Mucosa of rectum (tissue), 2 donors: ENCODE measurements at regions not wholly inside any gene's neighbourhood (a gene's known extent, or its start where the extent isn't known, plus 50 kb on each side); places are given as distances from the start of the nearest gene placed in this dataset.

Experiments used
- H3K27ac ChIP-seq, 2 donors: one replicate each; pipeline ENCODE4 v1.7.0; 2013; ENCODE audit warnings: inconsistent platforms in 2 of 2, low read depth in 2 of 2, low read length in 2 of 2
- H3K27me3 ChIP-seq, 2 donors: one replicate each; pipeline ENCODE4 v1.7.0; 2013; ENCODE audit warnings: low read length in 2 of 2; ENCODE audit not compliant: control insufficient read depth in 2 of 2, insufficient read depth in 2 of 2
- H3K36me3 ChIP-seq, 2 donors: one replicate each; pipeline ENCODE4 v1.7.0; 2013; ENCODE audit warnings: low read length in 2 of 2; ENCODE audit not compliant: control insufficient read depth in 2 of 2, insufficient read depth in 2 of 2
- H3K4me1 ChIP-seq, 2 donors: one replicate each; pipeline ENCODE4 v1.7.0; 2013; ENCODE audit warnings: low read length in 2 of 2, mild to moderate bottlenecking in 1 of 2; ENCODE audit not compliant: control insufficient read depth in 2 of 2, insufficient read depth in 2 of 2
- H3K4me3 ChIP-seq, 2 donors: one replicate each; pipeline ENCODE4 v1.7.0; 2013; ENCODE audit warnings: low read length in 2 of 2
- H3K9ac ChIP-seq, 2 donors: one replicate each; pipeline ENCODE4 v1.7.0; 2013; ENCODE audit warnings: low read length in 2 of 2, low read depth in 1 of 2, mild to moderate bottlenecking in 1 of 2
- H3K9me3 ChIP-seq, 2 donors: one replicate each; pipeline ENCODE4 v1.7.0; 2013; ENCODE audit warnings: low read length in 2 of 2; ENCODE audit not compliant: control insufficient read depth in 2 of 2
- donor health status: healthy.
- donor health status: Normal muscosa, but diverticular disease.

- Histone ChIP-seq H3K27me3 (no peaks in the 10 kb centered on the region), H3K4me3 (no peak overlapping the region), H3K27ac (no peak overlapping the region), H3K9ac (no peak overlapping the region), H3K9me3 (no peaks in the 10 kb centered on the region), H3K36me3 (no peaks in the 10 kb centered on the region), H3K4me1 (peaks cover 15 to 31% of the 10 kb centered on the region in 2 donors)
Measured at GRCh38 chr12:92549516-92549915, 153.3 kb upstream of the PLEKHG7 start.

GRCh38 chr12:92547906-92548305 is 154.9 kb upstream of the PLEKHG7 start:
- no peak overlapping the region for H3K9ac ChIP-seq
- H3K4me3 ChIP-seq = no peak overlapping the region
- H3K9me3 ChIP-seq = no peaks in the 10 kb centered on the region
- no peaks in the 10 kb centered on the region for H3K27me3 ChIP-seq
- H3K36me3 ChIP-seq = no peaks in the 10 kb centered on the region
- H3K4me1 ChIP-seq = peaks cover 24 to 44% of the 10 kb centered on the region in 2 donors
- no peak overlapping the region for H3K27ac ChIP-seq

GRCh38 chr12:92547420-92547819 is 155.4 kb upstream of the PLEKHG7 start:
- peak overlapping the region in 1 of 2 donors; percentile 38 for H3K27ac ChIP-seq
- H3K4me1 ChIP-seq = peaks cover 26 to 46% of the 10 kb centered on the region in 2 donors
- no peak overlapping the region for H3K9ac ChIP-seq

GRCh38 chr12:92546635-92547348 is 156.0 kb upstream of the PLEKHG7 start:
- Histone ChIP-seq H3K9me3 (no peaks in the 10 kb centered on the region), H3K36me3 (no peaks in the 10 kb centered on the region), H3K27me3 (no peaks in the 10 kb centered on the region), H3K9ac (no peak overlapping the region), H3K27ac (peak overlapping the region in 1 of 2 donors; percentile 38), H3K4me1 (peaks cover 20 to 44% of the 10 kb centered on the region in 2 donors), H3K4me3 (no peak overlapping the region)

More at GRCh38 chr12:92547420-92547819, 155.4 kb upstream of the PLEKHG7 start:
- Histone ChIP-seq H3K27me3 (no peaks in the 10 kb centered on the region), H3K4me3 (no peak overlapping the region), H3K36me3 (no peaks in the 10 kb centered on the region), H3K9me3 (no peaks in the 10 kb centered on the region)

GRCh38 chr12:92546259-92546634 is 156.5 kb upstream of the PLEKHG7 start:
- Histone ChIP-seq H3K4me3 (no peak overlapping the region), H3K27ac (peak overlapping the region in 1 of 2 donors; percentile 35), H3K9ac (no peak overlapping the region), H3K9me3 (no peaks in the 10 kb centered on the region), H3K27me3 (no peaks in the 10 kb centered on the region), H3K4me1 (peaks cover 17 to 42% of the 10 kb centered on the region in 2 donors), H3K36me3 (no peaks in the 10 kb centered on the region)

- Histone ChIP-seq H3K36me3 (no peaks in the 10 kb centered on the region), H3K4me3 (no peak overlapping the region), H3K9ac (no peak overlapping the region), H3K27me3 (no peaks in the 10 kb centered on the region), H3K9me3 (no peaks in the 10 kb centered on the region), H3K27ac (peak overlapping the region; percentile 70 to 71), H3K4me1 (peaks cover 29 to 46% of the 10 kb centered on the region in 2 donors)
Measured at GRCh38 chr12:92544322-92544721, 158.5 kb upstream of the PLEKHG7 start.

GRCh38 chr12:92543840-92544239 is 158.9 kb upstream of the PLEKHG7 start:
- Histone ChIP-seq H3K36me3 (no peaks in the 10 kb centered on the region), H3K9me3 (no peaks in the 10 kb centered on the region), H3K27ac (peak overlapping the region; percentile 70 to 71), H3K4me3 (peak overlapping the region in 1 of 2 donors; percentile 22), H3K4me1 (peaks cover 29 to 46% of the 10 kb centered on the region in 2 donors), H3K9ac (peak overlapping the region in 1 of 2 donors; percentile 3), H3K27me3 (no peaks in the 10 kb centered on the region)

GRCh38 chr12:92543359-92543758 is 159.4 kb upstream of the PLEKHG7 start:
- Histone ChIP-seq H3K9me3 (no peaks in the 10 kb centered on the region), H3K27me3 (no peaks in the 10 kb centered on the region), H3K27ac (peak overlapping the region; percentile 59 to 71), H3K9ac (peak overlapping the region in 1 of 2 donors; percentile 11), H3K4me1 (peaks cover 29 to 46% of the 10 kb centered on the region in 2 donors), H3K36me3 (no peaks in the 10 kb centered on the region), H3K4me3 (peak overlapping the region in 1 of 2 donors; percentile 22)

- no peak overlapping the region for H3K9ac ChIP-seq
- no peak overlapping the region for H3K4me3 ChIP-seq
- no peaks in the 10 kb centered on the region for H3K36me3 ChIP-seq
- peaks cover 29 to 37% of the 10 kb centered on the region in 2 donors for H3K4me1 ChIP-seq
- H3K27me3 ChIP-seq = no peaks in the 10 kb centered on the region
- H3K27ac ChIP-seq = no peak overlapping the region
- no peaks in the 10 kb centered on the region for H3K9me3 ChIP-seq
Measured at GRCh38 chr12:92541731-92542130, 161.1 kb upstream of the PLEKHG7 start.

- Histone ChIP-seq H3K36me3 (no peaks in the 10 kb centered on the region), H3K9me3 (no peaks in the 10 kb centered on the region), H3K27me3 (no peaks in the 10 kb centered on the region), H3K4me3 (no peak overlapping the region), H3K4me1 (peaks cover 26 to 31% of the 10 kb centered on the region in 2 donors), H3K27ac (peak overlapping the region in 1 of 2 donors; percentile 57), H3K9ac (no peak overlapping the region)
Measured at GRCh38 chr12:92540782-92541423, 161.9 kb upstream of the PLEKHG7 start.
